Epidermal melanocyte (primary cell): ENCODE measurements at regions not wholly inside any gene's neighbourhood (a gene's known extent, or its start where the extent isn't known, plus 50 kb on each side); places are given as distances from the start of the nearest gene placed in this dataset.

ENCODE experiments used
- DNase-seq: peaks from one replicate; pipeline ENCODE4 v3.0.0; 2011; ENCODE audit warnings: low spot score; ENCODE audit not compliant: insufficient read length

DNA sequence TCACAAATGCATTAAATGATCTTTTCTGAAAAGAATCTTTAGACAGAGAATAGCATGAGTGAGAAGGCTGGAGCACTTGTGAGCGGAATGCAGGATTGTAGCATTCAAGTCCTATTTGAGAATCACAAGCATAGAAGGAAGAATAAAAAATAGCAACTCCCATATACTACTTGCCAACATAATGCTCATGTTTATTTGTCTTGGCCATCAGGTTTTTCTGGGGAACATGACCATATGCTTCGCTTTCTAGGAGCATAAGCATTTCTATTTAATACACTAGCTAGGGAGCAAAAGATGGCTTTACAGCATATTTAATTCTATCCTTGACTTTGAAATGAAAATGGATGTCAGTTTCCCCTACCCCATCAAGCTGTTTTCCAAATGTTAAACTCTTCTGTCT, 170.3 kb upstream of the MITF start:
- DNase-seq, result no peak

DNA sequence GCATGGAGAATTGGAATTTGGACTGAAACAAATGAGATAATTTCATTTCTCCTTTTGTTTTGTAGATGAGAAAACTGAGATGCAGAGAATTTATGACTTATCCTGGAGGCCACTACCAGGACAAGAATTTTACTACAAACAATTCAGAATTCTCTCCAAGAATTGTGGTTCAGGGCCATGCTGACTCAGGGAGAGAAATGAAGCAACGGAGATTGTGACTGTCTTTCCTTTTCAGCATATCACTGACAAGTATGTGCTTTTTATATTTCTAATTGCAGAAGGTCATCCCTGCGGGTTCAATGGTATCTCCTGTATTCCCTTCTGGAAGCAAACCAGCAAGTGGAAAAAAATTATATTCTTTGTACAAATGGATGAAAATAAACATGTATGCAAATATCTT, 170.8 kb upstream of the MITF start:
- no peak for DNase-seq

DNA sequence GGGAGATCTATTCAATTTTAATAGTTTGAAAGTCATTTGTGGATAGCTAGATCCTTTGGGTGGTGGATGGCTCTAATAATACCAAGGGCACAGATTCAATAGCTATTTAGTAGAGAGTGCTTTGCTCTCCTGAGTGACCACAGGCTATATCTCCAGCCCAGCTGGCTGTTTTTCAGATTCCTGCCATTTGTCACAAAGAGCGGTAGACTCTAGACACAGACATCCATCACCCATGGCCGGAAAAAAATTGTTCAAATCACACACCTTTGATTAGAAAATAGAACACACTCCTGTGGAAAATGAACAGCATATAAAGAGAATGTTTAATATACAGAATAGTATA, 171.6 kb upstream of the MITF start:
- no peak for DNase-seq

DNA sequence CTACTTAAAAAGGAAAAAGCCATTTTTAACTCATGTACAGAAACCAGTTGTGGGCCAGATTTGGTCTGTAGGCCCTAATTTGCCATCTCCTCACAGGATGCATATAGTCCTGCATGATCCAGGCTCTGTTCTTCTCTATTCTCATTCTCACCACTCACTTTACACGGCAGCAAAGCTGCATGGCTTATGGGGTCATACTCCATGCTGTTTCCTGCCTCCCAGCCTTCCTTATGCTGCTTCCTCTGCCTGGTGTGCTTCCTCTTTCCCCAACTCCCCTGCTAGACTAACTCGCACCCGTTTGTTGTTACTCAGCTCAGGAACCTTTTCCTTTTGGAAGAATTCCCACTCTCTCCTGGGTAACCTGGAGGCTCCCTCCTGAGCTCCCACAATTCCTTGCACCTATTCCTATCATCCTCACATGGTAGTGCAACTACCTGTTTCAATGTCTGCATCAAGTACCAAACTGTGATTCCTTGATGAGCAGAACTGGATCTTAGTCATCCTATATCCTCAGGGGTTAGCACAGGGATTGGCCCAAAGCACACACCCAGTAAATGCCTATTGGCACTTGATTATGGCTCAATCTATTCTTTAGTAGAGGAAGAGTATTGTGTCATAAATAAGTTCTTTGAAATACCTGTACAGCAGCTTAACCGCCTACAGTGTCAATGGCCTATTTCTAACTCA, 172.1 kb upstream of the MITF start:
- no peak for DNase-seq

DNA sequence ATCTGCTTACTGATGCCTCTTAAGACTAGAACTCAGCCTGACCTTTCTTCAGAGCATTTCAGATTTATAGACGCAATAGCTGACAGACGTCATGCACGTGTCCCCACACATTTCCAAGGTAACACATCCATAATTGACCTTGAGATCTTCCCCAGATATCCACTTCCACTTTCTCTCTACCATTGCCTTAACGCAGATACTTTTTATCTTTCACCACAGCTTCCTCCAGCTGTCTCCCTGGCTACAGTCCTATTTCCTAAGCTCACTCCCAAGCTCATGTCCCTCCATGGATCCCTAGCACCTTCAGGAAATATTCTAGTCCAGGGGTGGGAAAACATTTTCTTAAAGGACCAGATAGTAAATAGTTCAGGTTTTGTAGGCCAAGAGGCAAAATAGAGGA, 173.0 kb upstream of the MITF start:
- DNase-seq, result no peak

DNA sequence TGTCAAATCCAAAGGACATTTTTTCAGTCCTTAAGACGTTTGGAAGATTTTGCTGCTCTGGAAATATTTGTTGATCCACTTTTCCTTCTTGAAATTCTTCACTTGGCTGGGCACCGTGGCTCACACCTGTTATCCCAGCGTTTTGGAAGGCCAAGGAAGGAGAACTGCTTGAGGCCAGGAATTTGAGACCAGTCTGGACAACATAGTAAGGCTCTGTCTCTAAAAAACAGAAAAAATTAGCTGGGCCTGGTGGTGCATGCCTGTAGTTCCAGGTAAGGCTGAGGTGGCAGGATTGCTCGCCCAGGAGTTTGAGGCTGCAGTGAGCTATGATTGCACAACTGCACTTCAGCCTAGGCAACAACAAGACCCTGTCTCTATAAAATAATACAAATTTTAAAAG, 173.9 kb upstream of the MITF start:
- no peak for DNase-seq

DNA sequence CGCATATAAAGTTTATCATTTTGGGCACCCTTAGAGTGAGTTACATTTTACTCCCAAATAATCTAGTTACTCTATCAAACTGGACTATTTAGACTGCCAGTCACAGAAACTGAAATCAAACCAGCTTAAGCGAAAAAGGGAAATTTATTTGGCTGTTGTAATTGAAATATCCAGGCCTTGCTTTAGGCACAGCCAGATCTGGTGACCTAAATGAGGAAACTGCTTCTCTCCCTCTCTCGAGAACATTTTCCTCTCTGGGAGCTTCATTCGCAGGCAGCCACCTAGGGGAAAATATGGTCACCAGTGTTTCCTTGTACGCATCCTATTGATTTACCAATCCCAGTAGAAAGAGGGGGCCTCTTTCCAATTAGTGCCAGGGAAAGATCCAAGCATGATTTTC, 175.3 kb upstream of the MITF start:
- no peak for DNase-seq

DNA sequence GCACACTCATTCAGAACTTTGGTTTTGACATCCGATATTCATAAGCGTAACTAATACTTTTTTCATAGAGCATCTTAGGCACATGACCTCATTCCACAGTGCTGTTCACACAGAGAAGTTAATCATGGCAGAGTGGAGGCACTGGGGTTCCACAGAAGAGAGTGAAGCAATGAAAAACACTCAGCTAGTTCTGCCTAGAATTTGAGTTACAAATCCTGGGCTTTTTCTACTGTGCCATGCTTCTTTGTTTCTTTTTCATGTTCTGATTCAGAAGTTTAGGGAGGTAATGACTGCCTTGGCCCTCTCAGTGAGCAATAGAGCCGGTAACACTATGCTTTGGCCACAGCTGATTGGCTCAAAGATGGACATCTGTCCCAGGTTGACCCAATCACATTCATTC, 176.1 kb upstream of the MITF start:
- DNase-seq, result no peak

DNA sequence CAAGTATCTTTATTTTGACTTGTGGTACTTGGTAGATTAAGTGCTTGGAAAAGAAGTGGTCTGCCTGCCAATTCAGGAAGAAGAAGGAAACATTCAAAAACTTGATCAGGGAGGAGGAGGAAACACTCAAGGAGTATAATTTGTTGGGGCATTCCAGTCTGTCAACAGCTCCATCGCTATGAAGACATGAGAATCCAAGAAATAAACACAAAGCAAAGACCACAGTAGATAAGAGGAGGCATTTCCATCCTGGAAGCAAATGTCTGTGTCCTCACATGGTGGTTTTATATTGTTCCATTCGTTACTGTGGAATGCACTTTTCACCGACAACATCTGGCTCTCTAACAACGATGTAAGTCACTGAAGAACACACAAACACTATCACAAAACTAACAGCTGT, 176.1 kb upstream of the FRMD4B start:
- no peak for DNase-seq

DNA sequence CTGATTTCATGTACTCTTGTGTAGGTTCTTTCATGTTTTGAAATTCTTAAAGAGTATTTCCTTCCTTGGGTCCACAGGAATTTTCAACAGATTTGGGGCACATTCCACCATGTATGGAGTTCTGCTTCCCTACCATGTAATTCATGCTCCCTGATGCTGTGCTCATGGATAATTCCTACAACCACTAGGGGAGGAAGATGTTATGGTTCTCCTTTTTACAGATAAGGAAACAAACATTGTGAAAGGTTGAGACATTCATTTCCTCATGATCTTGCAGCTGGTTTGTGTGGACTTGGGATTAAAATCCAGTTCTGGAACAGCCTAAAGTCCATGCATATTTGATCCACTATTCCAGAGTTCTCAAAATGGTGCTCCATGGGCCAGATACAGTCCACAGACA, 174.9 kb upstream of the FRMD4B start:
- no peak for DNase-seq

DNA sequence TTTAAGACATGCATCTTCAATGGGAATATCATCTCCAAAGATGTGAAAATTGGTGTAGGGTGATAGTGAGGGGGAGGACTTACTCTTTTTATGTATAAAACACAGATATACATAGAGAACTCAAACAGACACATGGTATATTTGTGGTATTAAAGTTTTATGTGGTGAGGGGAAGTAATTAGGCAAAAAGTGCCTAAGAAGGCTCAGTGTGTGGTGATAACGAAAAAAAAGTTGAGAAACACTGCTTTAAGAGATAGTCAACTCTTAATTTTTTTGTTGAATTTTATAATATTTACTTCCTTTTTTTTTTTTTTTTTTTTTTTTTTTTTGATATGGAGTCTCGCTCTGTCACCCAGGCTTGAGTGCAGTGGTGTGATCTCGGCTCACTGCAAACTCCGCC, 174.2 kb upstream of the FRMD4B start:
- DNase-seq, result no peak

DNA sequence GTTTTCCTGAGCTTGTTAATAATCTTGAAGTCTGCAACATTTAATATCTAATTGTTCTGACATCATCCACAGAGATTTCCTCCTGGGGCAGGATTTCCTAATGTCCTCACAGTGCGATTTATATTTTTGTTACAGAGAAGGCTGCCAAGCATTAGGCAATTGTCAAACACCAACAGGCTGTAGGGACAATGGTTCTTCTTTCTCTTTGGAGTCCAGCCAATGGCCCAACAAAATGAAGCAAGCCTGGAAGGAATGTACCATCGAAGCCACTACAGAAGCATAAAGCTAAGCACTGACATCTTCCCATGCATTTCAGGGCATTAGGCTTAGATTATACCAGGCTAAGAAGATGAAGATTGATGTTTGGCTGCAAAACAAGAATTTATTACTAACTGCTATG, 173.0 kb upstream of the FRMD4B start:
- DNase-seq, result no peak

DNA sequence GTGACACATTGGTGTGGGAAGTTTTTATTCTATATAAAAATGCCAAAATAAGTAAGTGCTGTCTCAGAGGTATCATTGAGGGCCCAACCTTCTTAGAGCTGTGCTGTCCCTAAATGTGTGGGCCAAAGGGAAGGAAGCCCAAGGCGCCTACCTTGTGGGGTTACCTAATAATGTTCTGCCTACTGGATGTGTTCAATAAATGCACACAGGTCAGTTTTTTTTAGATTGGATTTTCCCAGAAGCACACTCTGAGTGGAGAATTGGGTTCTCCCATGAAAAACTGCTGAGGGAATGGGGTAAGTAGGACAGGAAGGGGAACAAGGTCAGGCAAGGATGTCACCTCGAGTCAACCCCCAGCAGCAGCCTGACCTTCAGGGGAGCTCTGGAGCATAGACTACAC, 168.7 kb upstream of the FRMD4B start:
- DNase-seq, result no peak

DNA sequence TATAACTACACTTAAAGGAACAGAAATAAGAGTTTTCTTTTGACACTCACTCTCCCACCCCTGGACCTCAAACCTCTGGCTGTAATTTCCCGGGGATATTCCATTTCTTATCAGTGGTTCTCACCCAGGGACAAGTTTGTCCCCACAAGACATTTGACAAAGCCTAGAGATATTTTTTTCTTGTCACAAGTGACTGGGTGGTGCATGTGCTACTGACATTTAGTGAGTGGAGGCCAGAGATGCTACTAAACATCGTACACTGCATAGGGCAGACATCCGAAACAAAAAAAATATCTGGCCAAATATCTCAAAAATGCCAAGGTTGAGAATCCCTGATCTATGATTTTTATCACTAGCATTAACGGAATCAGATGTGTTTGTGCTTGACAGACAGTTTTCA, 168.0 kb upstream of the FRMD4B start:
- DNase-seq, result no peak

DNA sequence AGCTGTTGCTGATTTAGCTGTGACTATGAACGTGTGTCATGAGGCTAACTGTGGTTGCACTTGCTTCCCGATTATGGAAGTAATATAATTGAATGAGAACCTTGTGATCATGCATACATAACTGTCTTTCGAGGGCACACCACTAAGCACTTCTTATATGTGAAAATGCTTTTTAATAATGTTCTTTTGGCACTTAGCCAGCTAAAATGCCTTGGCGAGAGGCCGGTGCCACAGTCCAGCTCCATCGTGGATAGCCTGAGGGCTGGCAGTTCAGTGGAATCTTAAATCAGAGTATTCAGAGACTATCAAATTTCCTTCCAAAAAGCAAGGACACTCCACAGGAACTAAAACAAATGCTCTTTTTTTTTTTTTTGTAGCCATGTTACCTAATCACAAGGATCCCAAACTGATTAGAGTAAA, 161.6 kb upstream of the FRMD4B start:
- no peak for DNase-seq

DNA sequence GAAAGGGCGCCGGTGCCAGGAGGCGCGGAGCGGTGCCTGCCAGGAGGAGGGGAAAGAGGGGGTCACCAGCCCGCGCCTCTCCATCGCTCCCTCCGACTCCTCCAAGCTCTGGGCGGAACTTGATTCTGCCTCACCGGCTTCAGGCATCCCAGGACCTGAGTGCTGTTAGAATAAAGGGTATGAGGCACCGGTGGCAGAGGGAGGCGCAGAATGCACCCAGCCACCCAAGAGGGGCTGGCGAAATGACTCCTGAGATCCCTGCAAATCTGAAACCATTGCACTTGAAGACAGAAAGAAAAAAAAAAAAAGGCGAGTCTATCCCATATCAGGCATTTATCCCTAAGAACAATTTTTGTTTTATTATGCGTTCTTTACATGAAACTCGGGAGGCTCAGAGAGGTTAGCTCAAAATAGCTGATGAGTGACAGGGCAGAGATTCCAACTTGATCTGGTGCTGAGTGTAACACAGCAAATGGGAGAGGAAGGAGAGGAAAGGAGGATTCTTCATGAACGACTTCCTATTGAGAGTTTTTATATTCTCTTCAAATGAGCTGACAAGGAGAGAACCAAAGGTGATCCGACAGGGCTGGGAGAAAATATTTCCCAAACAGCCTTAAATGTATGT, 157.0 kb upstream of the FRMD4B start:
- no peak for DNase-seq

DNA sequence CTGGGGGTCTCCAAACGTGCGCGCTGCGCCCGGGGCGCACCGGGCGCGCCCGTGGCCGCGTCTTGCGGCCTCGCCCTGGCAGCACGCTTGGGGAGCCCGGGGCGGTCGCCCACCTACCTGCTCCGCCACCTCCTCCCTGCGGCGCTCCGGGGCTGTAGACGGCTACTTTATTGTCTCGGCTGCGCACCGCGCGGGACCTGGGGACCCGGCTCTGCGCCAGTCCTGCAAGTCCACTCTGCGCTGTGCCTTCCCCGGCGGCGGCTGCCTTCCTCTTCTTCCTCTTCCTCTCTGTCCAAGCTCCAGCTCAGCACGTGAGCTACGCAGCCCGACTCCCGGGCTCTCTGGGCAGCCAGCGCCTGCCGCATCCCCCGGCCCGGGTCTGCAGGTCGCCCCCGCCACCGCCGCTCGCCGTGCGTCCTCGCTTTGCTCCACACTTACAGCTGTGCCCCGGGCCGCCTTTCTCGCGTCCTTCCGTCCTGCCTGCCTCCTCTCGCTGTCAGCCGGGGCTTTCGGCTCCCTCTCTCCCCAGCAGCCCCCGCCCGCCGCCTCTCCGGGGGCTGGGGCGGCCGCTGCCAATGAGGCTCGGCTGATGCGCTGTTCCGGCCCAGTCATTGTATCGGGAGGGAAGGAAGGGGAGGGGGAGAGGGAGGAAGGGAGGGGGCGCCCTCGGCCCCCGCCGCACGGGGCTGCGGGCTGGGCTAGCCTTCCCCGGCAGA, 156.4 kb upstream of the FRMD4B start:
- no peak for DNase-seq

DNA sequence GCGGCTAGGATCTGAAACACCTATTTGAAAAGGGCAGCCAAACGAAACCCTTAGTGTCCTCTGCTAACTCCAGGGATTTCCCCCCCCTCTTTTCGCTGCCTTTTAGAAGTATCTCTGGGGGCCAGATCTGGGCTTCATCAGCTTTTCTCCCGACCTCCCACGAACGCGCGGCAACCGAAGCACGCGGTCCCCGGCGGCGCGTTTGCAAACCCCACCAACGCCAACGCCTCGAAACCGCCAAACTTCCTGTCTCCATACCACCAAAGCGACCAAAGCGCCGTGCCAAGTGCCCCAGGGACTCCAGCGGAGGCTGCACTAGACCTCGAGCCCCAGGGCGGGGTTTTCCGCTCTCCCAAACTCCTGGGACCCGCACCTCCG, 155.8 kb upstream of the FRMD4B start:
- no peak for DNase-seq

DNA sequence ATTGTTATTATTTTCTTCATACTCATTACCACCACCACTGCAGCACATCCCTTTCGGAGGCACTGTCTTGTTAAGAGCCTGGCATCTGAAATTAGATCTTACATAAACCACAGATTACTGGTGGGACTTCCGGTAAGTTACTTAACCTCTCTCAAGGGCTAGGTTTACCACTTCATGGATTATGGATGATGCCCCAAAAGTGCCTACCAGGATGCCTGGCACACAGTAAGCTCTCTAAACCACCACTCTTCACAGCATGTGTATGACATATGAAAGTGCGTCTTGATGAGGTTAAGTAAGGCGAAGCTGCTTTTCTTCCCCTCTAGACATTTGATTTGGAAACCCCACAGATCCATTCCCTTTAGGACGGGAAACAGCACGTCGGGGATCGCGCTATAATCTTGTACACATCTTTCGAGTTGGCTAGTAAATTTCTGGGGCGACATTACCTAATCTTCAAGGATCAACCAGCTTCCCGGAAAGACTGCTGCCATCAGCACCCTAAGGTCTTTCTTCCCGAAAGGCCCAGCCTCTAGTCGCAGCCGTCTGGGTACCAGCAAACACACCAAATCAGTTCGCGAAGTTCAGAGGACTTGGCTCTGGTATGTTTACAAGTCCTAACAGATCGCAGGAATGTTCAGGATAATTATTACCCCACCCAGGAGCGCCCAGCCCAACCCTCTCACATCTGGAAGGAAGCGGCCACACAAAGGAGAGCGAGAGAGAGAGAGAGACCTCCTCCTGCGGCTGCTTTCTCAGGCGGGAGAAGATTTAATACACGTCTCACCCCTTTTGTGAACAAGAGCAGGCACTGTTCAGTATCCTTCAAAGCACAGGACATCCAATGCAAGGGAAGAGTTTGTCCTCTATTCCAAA, 155.1 kb upstream of the FRMD4B start:
- no peak for DNase-seq

DNA sequence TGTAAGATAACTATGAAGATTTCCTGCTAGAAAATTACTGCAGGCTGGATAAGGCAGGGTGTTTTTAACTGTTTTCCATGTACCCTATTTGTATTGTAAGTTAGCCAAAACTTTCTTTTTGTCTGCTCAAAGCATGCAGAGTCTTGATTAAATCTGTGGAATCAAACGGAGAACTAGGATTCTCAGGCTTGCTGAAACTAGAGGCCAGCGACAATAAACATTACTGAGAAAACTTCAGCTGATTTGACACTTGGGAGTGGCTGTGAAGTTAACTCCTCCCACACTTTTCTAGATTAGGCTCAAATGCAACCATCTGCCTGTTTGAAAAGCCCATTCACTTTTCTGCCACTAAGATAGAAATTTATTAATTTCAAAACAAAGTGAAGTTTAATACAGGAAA, 153.2 kb upstream of the FRMD4B start:
- no peak for DNase-seq

DNA sequence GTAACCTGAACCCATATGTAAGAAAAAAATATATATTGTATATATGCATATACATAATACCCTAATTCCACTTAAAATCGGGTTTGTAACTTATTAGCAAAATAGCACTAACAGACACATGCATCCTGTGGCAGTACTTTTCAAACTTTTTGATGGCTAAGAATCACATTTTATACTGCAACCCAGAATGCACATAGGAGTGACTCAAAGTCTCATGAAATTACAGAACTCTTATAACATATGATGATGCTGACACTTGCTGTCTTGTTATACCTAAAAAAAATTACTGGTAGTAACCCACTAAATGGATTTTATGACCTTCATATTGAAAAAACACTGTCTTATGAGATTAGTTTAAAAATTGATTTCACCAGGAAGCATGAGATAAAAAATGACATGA, 152.4 kb upstream of the FRMD4B start:
- DNase-seq, result no peak
